K562 (cell line): ENCODE measurements at regions not wholly inside any gene's neighbourhood (a gene's known extent, or its start where the extent isn't known, plus 50 kb on each side); places are given as distances from the start of the nearest gene placed in this dataset.
"Not testable (repeated sequence)": the region's sequence is repeated elsewhere in the genome, so short reads cannot be mapped to it uniquely, and the experiment has no call there.

Source experiments
- ATAC-seq: fragments of 200-7000 bp; cut with Tn5 transposase; 3 replicates; pipeline ENCODE4 v1.9.1; 2020; ENCODE audit warnings: moderate library complexity
- BruUV-seq: library from RNA; stranded (reverse); fragments of 400-500 nt; replicated peaks from 2 replicates; lab custom pipeline; 2021; lab: Mats Ljungman, UMichigan
- CTCF ChIA-PET: fragments of 300-600 bp; formaldehyde crosslinking; extraction: SDS; loops from one replicate; lab custom pipeline; 2021; ENCODE audit warnings: low intra/inter-chr PET ratio; lab: Yijun Ruan, JAX
- POLR2A ChIA-PET: fragments of 300-600, 350-650 bp; sonication (Branson Sonifier 250); formaldehyde crosslinking; extraction: SDS; loops from one replicate; lab custom pipeline; 2021; ENCODE audit warnings: antibody characterized with exemption, inconsistent platforms; lab: Yijun Ruan, JAX
- DNase-seq, 4 experiments: peaks; one replicate each; pipeline versions ENCODE4 v3.0.0 to v3.0.0-alpha.2; 2011 to 2018; ENCODE audit warnings: low spot score in 3 of 4, mixed read lengths in 3 of 4; ENCODE audit errors: extremely low read depth in 1 of 4
- FAIRE-seq: peaks from 2 replicates; lab custom pipeline; 2011; peaks lifted over from hg19 to GRCh38; lab: Jason Lieb, UNC
- H2AFZ ChIP-seq: 2 replicates; pipeline ENCODE4 v1.6.0; 2011; ENCODE audit warnings: low read depth, low read length, control low read depth, inconsistent platforms
- H3K27ac ChIP-seq: fragments of 200-600 bp; 3 replicates; pipeline ENCODE4 v1.8.0; 2011; ENCODE audit warnings: low read depth, mild to moderate bottlenecking, control low read depth, inconsistent platforms, low read length, moderate library complexity, mixed read lengths; ENCODE audit errors: extremely low read depth
- H3K27me3 ChIP-seq, 2 experiments: fragments of 300-600 bp in 1 of 2; 2 replicates in 1 of 2; 3 replicates in 1 of 2; pipeline versions ENCODE4 v1.6.0 to v1.8.0; 2011; ENCODE audit warnings: inconsistent platforms in 2 of 2, low read length in 2 of 2, mild to moderate bottlenecking in 1 of 2, mixed read lengths in 1 of 2, moderate library complexity in 1 of 2; ENCODE audit not compliant: control insufficient read depth in 2 of 2, insufficient read depth in 2 of 2
- H3K36me3 ChIP-seq: fragments of 300-600 bp; 3 replicates; pipeline ENCODE4 v1.8.0; 2011; ENCODE audit warnings: mild to moderate bottlenecking, low read length, inconsistent platforms; ENCODE audit not compliant: control insufficient read depth, insufficient read depth
- H3K4me1 ChIP-seq, 2 experiments: fragments of 200-600 bp in 1 of 2; replicated peaks in 1 of 2; 2 replicates in 1 of 2; 3 replicates in 1 of 2; pipeline versions ENCODE4 v1.5.1 to v1.8.0; 2011; ENCODE audit warnings: inconsistent platforms in 2 of 2, low read length in 2 of 2, mild to moderate bottlenecking in 1 of 2, mixed read lengths in 1 of 2, moderate library complexity in 1 of 2; ENCODE audit not compliant: control insufficient read depth in 2 of 2, insufficient read depth in 2 of 2
- H3K4me2 ChIP-seq: 2 replicates; pipeline ENCODE4 v1.6.1; 2011; ENCODE audit warnings: low read length, control low read depth, inconsistent platforms, mixed read lengths; ENCODE audit not compliant: insufficient read depth
- H3K4me3 ChIP-seq: fragments of 200-600 bp; sonication (generic), shearing (Covaris generic); 2 replicates; pipeline ENCODE4 v1.5.1; 2016; ENCODE audit warnings: control low read depth, inconsistent platforms
- H3K79me2 ChIP-seq: fragments of 200-600 bp; 3 replicates; pipeline ENCODE4 v1.8.0; 2011; ENCODE audit warnings: low read length, inconsistent platforms; ENCODE audit not compliant: control insufficient read depth, insufficient read depth
- H3K9ac ChIP-seq, 2 experiments: 2 replicates each; pipeline versions ENCODE4 v1.6.0 to v1.6.1; 2011; ENCODE audit warnings: low read depth in 2 of 2, low read length in 2 of 2, control low read depth in 1 of 2, inconsistent platforms in 1 of 2, mild to moderate bottlenecking in 1 of 2, mixed read lengths in 1 of 2; ENCODE audit not compliant: insufficient read depth in 1 of 2
- H3K9me1 ChIP-seq: one replicate; pipeline ENCODE4 v1.6.0; 2011; ENCODE audit warnings: inconsistent platforms, mild to moderate bottlenecking, low read length, moderate library complexity; ENCODE audit not compliant: control insufficient read depth, insufficient read depth
- H3K9me3 ChIP-seq: replicated peaks from 2 replicates; pipeline ENCODE4 v1.5.1; 2011; ENCODE audit warnings: low read depth, low read length, inconsistent platforms; ENCODE audit not compliant: control insufficient read depth, insufficient read depth
- H4K20me1 ChIP-seq: replicated peaks from 2 replicates; pipeline ENCODE4 v1.6.1; 2011; ENCODE audit warnings: low read length, inconsistent platforms, mixed read lengths; ENCODE audit not compliant: control insufficient read depth, insufficient read depth
- GTF2E2 ChIP-seq: fragments of 200-800 bp; sonication (Bioruptor generic); IDR thresholded peaks from 2 replicates; pipeline ENCODE4 v1.6.1; 2016; ENCODE audit warnings: missing genetic modification characterization, missing compliant biosample characterization
- JUN ChIP-seq, 2 experiments: sonication (generic) in 1 of 2; formaldehyde crosslinking in 1 of 2; IDR thresholded peaks; 2 replicates each; pipeline versions ENCODE4 v1.6.1 to v1.8.0; 2012 to 2022; ENCODE audit warnings: borderline replicate concordance in 2 of 2, mild to moderate bottlenecking in 2 of 2, improper control_type of control experiment in 1 of 2, low read depth in 1 of 2, low read length in 1 of 2, missing genetic modification reagents in 1 of 2
- KAT8 ChIP-seq: fragments of 450-650 bp; IDR thresholded peaks from 2 replicates; pipeline ENCODE4 v1.6.1; 2016; ENCODE audit warnings: low read depth, mild to moderate bottlenecking
- KLF16 ChIP-seq: IDR thresholded peaks from 2 replicates; pipeline ENCODE4 v1.6.1; 2016; ENCODE audit warnings: antibody characterized with exemption
- LCOR ChIP-seq: sonication (generic); formaldehyde crosslinking; IDR thresholded peaks from 2 replicates; pipeline ENCODE4 v1.8.0; 2022; ENCODE audit warnings: mild to moderate bottlenecking, missing genetic modification reagents
- NCOA4 ChIP-seq: fragments of 450-650 bp; IDR thresholded peaks from 2 replicates; pipeline ENCODE4 v1.6.1; 2018; ENCODE audit warnings: mild to moderate bottlenecking; ENCODE audit not compliant: partially characterized antibody
- NR1H2 ChIP-seq: sonication (generic); formaldehyde crosslinking; IDR thresholded peaks from 2 replicates; pipeline ENCODE4 v1.4.0; 2020; ENCODE audit warnings: mild to moderate bottlenecking, missing genetic modification reagents
- NR2C1 ChIP-seq, 2 experiments: fragments of 450-650 bp; IDR thresholded peaks; 2 replicates each; pipeline ENCODE4 v1.6.1; 2017; ENCODE audit warnings: mild to moderate bottlenecking in 2 of 2, antibody characterized with exemption in 1 of 2, inconsistent platforms in 1 of 2, missing compliant biosample characterization in 1 of 2, missing genetic modification characterization in 1 of 2
- NR2F6 ChIP-seq: fragments of 450-650 bp; formaldehyde crosslinking; IDR thresholded peaks from 2 replicates; pipeline ENCODE4 v1.4.0; 2020; ENCODE audit warnings: mild to moderate bottlenecking
- POLR2AphosphoS2 ChIP-seq: IDR thresholded peaks from 2 replicates; pipeline ENCODE4 v1.6.1; 2012; ENCODE audit warnings: low read length, improper control_type of control experiment
- RB1 ChIP-seq: fragments of 450-650 bp; IDR thresholded peaks from 2 replicates; pipeline ENCODE4 v1.6.1; 2017; ENCODE audit warnings: low read depth, mild to moderate bottlenecking
- ZNF507 ChIP-seq: conservative IDR thresholded peaks from 2 replicates; pipeline ENCODE4 v1.6.1; 2017; ENCODE audit warnings: missing genetic modification characterization, missing compliant biosample characterization
- ZNF699 ChIP-seq: fragments of 250-450 bp; sonication (Bioruptor Pico); IDR thresholded peaks from 2 replicates; pipeline ENCODE4 v1.8.0; 2021; ENCODE audit warnings: mild to moderate bottlenecking, moderate library complexity; ENCODE audit not compliant: insufficient replicate concordance
- WGBS: fragments of 100-300 bp; shearing (Covaris generic); methylation state at CpG from one replicate; pipeline ENCODE4 v1.1.6; 2016; ENCODE audit warnings: low coverage, mixed read lengths; ENCODE audit not compliant: insufficient coverage; ENCODE audit errors: missing lambda C conversion rate; 5-methylcytosine and 5-hydroxymethylcytosine counted together
- in situ Hi-C: fragments of 300-500 bp; cut with MboI; formaldehyde crosslinking; loops from 4 replicates; pipeline ENCODE4 v1.15.0; 2018; ENCODE audit warnings: inconsistent platforms, mixed read lengths
- intact Hi-C: fragments of 100-400 bp; cut with micrococcal nuclease; formaldehyde crosslinking; loops from 2 replicates; pipeline ENCODE4 v1.14.2; 2022
- TF ChIP-seq, protein P1 (sequence below): fragments of 250-450 bp; sonication (Bioruptor Pico); IDR thresholded peaks from 2 replicates; pipeline ENCODE4 v1.8.0; 2021; ENCODE audit warnings: mild to moderate bottlenecking, moderate library complexity
- TF ChIP-seq, protein P2 (sequence below): fragments of 250-450 bp; sonication (Bioruptor Pico); IDR thresholded peaks from 2 replicates; pipeline ENCODE4 v1.5.0; 2021

DNA sequence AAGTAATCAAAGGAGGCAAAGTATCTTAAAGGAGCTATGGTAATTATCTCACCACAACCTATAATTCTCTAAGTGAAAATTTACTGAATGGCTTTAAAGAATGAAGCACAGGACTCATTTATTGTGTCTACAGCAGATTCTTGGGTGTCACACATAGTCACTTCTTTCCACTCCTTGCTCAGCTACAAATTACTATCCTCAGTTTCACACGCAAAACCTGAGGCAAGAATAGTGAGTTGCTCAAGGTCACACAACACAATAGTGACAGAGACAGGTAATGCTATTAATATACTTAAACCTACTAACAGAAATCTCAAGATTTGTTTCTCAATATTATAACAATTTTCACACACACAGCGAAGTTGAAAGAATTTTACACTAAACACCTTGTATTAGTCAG, 120.9 kb upstream of the STK32A start (continued):
- TF ChIP-seq NR2C1 (IDR thresholded peaks at IDR 0.05) (no peak), NR2C1 (tag; IDR thresholded peaks at IDR 0.05) (no peak), GTF2E2 (no peak), LCOR (no peak), NR2F6 (CRISPR knock-in tag) (no peak), ZNF699 (CRISPR knock-in tag) (no peak)

DNA sequence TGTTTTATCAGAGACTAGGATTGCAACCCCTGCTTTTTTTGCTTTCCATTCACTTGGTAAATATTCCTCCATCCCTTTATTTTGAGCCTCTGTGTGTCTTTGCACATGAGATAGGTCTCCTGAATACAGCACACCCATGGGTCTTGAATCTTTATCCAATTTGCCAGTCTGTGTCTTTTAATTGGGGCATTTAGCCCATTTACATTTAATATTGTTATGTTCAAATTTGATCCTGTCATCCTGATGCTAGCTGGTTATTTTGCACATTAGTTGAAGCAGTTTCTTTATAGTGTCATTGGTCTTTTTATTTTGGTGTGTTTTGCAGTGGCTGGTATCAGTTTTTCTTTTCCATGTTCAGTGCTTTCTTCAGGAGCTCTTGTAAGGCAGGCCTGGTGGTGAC, 95.1 kb upstream of the STK32A start:
- ATAC-seq, in situ Hi-C loops, H3K9ac ChIP-seq, H3K79me2 ChIP-seq, H3K36me3 ChIP-seq, H3K27me3 ChIP-seq, H3K27ac ChIP-seq, BruUV-seq, H4K20me1 ChIP-seq, intact Hi-C loops, H3K4me3 ChIP-seq, H3K4me1 ChIP-seq, H3K4me2 ChIP-seq, H3K9me3 ChIP-seq, DNase-seq, H2AFZ ChIP-seq, H3K9me1 ChIP-seq, CTCF ChIA-PET, POLR2A ChIA-PET, FAIRE-seq: not testable (repeated sequence)
- peak; percentile 59 for TF ChIP-seq ZNF507 (tag)

DNA sequence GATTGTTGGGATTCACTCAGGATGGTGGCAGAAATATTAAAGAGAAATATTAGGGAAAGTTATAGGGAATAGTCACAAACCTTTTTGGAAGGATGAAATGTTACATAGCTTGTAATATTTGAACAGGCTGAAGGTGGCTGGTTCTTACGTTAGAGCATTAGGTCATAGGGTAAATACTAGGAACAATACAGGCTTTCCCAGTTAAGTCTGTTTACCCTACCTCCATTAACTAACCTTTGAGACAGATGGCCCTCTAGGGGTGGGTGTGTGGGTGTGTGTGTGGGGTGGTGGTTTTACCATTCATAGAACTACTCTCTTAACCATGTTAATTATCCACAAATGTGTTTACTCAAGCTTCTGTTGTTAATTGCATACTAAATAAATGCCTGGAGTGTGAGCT, 94.3 kb upstream of the STK32A start:
- DNase-seq = no peak
- no peaks in the 10 kb centered on the region for H3K79me2 ChIP-seq
- H3K4me3 ChIP-seq = no peak overlapping the region
- no peak for ATAC-seq
- H3K4me1 ChIP-seq = no peaks in the 10 kb centered on the region
- H3K9me3 ChIP-seq = no peaks in the 10 kb centered on the region; the same call in 1 of the 2 replicates
- in situ Hi-C loops (no loop called here), intact Hi-C loops (no loop called here)
- no peaks in the 10 kb centered on the region for H3K27me3 ChIP-seq
- TF ChIP-seq, protein P1, sequence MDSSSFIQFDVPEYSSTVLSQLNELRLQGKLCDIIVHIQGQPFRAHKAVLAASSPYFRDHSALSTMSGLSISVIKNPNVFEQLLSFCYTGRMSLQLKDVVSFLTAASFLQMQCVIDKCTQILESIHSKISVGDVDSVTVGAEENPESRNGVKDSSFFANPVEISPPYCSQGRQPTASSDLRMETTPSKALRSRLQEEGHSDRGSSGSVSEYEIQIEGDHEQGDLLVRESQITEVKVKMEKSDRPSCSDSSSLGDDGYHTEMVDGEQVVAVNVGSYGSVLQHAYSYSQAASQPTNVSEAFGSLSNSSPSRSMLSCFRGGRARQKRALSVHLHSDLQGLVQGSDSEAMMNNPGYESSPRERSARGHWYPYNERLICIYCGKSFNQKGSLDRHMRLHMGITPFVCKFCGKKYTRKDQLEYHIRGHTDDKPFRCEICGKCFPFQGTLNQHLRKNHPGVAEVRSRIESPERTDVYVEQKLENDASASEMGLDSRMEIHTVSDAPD (CRISPR knock-in tag) = no peak
- TF ChIP-seq JUN (IDR thresholded peaks at IDR 0.05; ENCODE audit: borderline replicate concordance, low read depth, low read length) (no peak), JUN (CRISPR knock-in tag; IDR thresholded peaks at IDR 0.05; ENCODE audit: borderline replicate concordance) (no peak), KLF16 (no peak), NR1H2 (no peak), POLR2AphosphoS2 (no peak), KAT8 (no peak), RB1 (no peak), NCOA4 (no peak)
- TF ChIP-seq, protein P2, sequence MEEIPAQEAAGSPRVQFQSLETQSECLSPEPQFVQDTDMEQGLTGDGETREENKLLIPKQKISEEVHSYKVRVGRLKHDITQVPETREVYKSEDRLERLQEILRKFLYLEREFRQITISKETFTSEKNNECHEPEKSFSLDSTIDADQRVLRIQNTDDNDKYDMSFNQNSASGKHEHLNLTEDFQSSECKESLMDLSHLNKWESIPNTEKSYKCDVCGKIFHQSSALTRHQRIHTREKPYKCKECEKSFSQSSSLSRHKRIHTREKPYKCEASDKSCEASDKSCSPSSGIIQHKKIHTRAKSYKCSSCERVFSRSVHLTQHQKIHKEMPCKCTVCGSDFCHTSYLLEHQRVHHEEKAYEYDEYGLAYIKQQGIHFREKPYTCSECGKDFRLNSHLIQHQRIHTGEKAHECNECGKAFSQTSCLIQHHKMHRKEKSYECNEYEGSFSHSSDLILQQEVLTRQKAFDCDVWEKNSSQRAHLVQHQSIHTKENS (CRISPR knock-in tag) = no peak
- H2AFZ ChIP-seq = no peak overlapping the region
- POLR2A ChIA-PET = no interaction called here
- H3K27ac ChIP-seq = no peak overlapping the region
- no TSS peak for BruUV-seq
- H3K9me1 ChIP-seq = no peaks in the 10 kb centered on the region
- CTCF ChIA-PET = no interaction called here
- 0% methylated on average over 1 of the region's 1 CpG for WGBS
- H4K20me1 ChIP-seq = no peaks in the 10 kb centered on the region
- no peaks in the 10 kb centered on the region for H3K36me3 ChIP-seq
- H3K9ac ChIP-seq = no peak overlapping the region
- FAIRE-seq = no peak
- no peak overlapping the region for H3K4me2 ChIP-seq
